ENCODE measurements at regions not wholly inside any gene's neighbourhood (a gene's known extent, or its start where the extent isn't known, plus 50 kb on each side); places are given as distances from the start of the nearest gene placed in this dataset.
"Not testable (repeated sequence)": the region's sequence is repeated elsewhere in the genome, so short reads cannot be mapped to it uniquely, and the experiment has no call there.

DNA sequence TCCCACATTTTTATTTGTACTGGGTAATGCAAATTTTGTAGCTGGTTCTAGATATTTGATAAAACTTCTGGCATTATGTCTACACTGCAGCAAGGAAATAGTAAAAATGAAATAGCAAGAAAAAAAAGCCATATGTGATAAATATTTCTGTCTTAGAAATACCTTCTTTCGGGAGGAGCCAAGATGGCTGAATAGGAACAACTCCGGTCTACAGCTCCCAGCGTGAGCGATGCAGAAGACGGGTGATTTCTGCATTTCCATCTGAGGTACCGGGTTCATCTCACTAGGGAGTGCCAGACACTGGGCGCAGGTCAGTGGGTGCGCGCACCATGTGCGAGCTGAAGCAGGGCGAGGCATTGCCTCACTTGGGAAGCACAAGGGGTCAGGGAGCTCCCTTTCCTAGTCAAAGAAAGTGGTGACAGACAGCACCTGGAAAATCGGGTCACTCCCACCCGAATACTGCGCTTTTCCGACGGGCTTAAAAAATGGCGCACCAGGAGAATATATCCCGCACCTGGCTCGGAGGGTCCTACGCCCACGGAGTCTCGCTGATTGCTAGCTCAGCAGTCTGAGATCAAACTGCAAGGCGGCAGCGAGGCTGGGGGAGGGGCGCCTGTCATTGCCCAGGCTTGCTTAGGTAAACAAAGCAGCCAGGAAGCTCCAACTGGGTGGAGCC is 461.4 kb downstream of the ZWINT start:
- not testable (repeated sequence) for DNase-seq (ENCODE audit: low spot score)

DNA sequence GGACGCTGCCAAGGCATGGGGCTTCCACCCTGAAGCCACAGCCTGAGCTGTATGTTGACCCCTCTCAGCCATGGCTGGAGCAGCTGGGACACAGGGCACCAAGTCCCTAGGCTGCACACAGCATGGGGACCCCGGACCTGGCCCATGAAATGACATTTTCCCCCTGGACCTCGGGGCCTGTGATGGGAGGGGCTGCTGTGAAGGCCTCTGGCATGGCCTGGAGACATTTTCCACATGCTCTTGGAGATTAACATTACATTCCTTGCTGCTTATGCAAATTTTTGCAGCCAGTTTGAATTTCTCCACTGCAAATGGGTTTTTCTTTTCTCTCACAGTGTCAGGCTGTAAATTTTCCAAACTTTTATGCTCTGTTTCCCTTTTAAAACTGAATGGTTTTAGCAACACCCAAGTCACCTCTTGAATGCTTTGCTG is 463.6 kb downstream of the ZWINT start:
- no peak for DNase-seq (ENCODE audit: low spot score)

DNA sequence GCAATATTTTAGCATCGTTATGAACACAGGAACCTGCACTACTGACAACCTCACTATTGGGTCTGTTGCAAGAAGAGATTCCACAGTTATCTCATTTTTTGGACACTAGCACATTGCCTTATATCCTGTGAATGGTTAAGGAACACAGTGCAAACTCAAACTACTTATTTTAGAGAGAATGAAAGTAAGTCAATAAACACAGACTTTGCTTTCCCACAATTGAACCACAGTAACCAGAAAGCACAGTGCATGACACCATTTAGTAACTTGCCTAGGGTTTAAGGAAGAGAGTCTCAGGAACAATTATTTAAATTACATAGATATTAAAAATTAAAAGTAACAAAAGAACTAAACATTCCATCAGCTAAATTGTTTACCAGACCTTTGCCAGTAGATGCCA is 468.8 kb downstream of the ZWINT start:
- DNase-seq (ENCODE audit: low spot score), result no peak

DNA sequence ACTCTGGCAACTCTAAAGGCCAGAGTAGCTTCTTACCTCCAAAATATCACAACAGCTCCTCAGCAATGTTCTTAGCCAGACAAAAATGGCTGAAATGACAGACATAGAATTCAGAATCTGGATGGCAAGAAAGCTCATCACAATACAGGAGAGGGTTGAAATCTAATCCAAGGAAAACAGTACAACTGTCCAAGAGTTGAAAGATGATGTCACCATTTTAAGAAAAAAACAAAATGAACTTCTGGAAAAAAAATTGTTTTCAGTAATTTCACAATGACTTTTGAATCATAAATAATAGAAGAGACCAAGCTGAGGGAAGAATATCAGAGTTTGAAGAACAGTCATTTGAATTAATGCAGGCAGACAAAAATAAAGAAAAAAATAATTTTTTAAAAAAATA is 479.5 kb downstream of the ZWINT start:
- no peak for DNase-seq (ENCODE audit: low spot score)

DNA sequence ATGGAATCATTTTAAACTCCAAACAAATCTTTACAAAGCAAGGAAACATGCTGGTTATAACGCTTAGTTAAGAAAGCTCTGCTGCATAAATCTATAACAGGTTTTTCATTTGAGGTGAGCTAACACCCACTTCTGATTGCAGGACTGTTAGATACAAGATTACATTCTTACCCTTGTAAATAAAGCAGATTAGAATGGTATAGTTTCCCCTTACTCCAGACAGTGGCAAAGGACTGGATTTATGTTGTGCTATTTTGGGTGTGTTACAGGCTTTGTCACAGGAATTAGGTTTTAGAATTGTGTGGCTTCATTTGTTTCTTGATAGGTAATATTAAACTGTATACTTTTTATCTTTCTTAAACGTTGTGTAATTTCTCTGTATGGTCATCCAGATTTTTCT is 487.6 kb downstream of the ZWINT start:
- DNase-seq (ENCODE audit: low spot score), result no peak

DNA sequence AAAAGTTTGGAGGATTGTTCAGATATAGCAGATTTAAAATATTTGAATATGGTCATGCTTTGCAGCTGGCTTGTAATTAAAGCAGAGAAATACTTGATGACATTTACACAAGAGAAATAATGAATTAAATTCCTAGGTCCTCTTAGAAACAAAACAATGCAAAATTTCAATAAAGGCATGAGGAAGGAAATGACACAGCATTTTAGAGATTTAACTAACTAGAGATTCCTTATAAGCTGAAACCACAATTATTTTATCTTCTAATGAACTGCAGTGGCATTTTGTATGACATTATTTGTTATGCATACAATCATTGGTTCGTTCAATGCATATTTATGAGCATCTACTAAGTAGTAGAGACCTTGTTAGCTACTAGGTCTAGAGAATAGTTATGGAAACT is 490.9 kb downstream of the ZWINT start:
- no peak for DNase-seq (ENCODE audit: low spot score)

DNA sequence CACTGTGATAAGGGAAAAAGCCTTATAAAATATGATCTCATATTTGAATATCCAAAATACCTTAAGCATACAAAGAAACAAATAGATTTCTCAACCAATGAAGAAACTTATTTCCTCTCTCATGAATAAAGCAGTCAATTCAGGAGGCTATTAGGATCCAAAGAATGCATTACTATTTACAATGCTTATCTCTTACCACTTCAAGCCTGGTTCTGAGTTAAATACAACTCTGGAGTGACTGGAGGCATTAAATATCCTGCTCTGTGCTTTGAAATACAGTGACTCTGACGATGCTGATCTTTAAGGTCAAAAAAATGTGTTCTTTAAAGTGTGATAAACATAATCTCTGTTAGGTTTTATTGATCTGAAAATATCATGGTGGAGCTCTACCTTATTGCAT is 493.2 kb downstream of the ZWINT start:
- no peak for DNase-seq (ENCODE audit: low spot score)

DNA sequence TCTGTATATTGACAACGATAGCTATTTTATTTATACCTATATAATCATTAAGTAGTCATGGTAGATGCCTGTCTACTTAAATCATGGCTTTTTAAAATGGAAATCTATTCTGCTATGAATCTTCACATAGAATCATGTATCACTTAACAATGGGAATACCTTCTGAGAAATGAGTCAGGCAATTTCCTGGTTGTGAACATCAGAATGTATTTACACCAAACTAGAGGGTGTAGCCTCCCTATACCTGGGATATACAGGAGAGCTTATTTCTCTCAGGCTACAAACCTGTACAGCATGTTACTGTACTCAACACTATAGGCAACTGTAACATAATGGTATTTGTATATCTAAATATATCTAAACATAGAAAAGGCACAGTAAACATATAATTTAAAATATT is 502.3 kb downstream of the ZWINT start:
- no peak for DNase-seq (ENCODE audit: low spot score)

DNA sequence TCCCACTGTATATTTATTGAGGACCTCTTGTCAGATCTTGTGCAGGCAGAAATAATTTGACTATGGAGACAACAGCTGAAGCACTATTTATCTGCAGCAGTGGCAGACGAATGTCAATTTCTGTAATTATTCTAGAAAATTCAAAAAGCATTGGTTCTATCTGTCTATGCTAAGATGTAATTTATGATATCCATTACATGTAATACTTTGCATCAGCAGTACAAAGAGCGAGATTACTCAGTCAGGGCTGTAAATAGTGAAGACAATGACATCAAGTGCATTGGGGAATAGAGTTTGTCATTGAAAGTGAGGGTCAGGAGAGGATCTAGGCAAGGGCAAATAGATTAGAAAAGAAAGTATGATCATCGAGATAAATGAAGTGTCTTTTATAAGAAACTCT is 508.2 kb downstream of the ZWINT start:
- no peak for DNase-seq (ENCODE audit: low spot score)

DNA sequence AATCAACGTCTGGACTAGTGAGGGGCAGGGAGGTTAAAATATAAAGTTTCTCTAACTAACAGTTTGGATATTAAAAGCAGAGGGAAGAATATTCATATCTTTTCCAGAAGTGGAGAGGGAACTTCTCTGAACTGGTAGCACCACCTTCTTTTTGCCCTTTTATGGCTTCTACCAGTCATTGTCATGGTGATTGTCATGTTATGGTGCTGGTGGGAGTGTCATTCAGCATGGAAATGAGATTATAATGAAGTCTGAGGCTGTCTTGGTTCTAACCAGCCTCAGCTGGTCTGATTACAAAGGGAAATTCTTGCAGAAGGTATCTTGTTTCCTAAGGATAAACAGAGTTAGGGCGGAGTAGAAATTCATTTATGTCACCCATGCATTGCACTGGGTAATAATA is 523.8 kb downstream of the ZWINT start:
- no peak for DNase-seq (ENCODE audit: low spot score)

DNA sequence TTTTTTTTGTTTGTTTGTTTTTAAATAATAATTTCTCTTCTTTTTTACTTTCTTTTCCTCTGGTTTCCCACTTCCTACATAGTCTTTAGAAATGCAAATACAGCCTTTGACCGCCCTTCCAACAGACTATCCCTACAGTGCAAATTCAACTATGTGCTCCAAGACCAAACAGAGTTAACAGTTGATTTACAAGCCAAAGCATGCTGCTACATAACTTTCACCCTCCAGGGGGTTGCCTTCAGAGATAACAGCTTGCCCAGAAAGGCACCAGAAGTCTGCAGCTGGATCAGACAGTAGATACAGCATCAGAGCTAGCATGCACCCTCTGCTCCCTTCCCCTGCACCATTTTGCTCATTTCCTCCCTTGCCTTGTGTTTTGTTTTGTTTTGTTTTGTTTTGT is 539.0 kb downstream of the ZWINT start:
- DNase-seq (ENCODE audit: low spot score), result no peak

DNA sequence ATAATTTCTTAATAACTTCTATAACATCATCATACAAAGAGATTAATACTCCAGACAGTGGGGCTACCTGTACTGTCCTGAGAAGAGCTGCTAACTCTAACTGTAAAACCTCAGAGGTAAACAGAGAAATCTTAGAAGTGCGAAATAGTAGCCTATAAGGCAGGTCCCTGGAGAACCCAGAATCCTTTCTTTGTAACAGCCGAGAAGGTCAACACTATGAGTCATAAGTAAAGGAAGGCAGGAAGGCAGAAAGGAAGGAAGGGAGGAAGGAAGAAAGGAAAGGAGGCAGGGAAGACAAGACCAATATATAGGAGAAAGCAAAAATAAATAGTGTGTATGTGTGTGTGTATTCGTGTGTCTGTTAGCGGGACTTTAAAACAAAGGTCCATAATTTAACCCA is 540.6 kb downstream of the ZWINT start:
- no peak for DNase-seq (ENCODE audit: low spot score)

DNA sequence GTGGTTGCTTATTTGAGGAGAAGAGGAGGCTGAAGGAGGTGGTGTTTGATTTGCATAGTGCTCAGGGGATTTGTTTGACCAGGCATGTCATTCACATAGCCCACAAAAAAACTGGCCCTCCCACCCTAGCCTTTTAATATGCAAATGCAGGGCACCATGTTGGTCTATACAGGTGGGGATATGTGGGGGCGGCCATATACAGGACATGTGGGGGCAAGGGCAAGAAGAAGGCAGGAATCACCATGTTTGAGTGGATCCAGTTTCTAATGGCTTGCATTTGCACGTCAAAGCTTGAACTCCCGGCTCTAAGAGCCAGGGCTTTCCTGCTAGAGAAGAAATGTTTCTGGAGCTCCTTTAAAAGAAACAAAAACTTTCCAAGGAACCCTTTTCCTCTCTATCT is 541.0 kb downstream of the ZWINT start:
- DNase-seq (ENCODE audit: low spot score), result no peak

DNA sequence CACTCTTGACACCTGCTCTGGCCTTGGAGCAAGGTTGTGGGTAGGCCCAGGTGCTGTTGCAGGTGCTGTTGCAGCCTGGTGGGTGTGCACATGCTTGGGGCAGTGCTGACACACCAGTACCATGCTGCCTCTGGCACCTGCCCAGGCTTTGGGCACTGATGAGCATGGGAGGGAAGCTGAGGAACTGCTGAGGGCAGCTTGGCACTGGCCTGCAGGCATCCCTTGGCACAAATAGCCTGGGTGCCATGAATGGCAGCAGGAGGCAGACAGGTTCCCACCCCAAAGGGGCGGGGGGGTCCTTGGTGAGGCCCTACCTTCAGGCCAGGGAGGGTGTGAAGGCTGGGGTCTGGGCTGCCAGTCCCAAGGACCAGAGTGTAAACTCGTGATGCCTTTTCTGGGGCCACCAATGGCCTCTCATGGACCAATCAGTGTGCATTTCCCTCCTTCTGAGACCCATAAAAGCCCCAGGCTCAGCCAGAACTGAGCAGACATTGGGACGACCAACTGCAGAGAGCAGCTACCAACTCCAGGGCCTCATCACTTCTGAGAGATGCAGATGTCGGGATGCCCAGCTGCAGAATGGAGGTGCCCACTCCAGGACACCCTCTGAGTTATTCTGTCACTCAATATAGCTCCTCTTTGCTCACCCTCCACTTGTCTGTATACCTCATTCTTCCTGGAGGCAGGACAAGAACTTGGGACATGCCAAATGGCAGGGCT is 547.4 kb downstream of the ZWINT start:
- DNase-seq (ENCODE audit: low spot score), result no peak

DNA sequence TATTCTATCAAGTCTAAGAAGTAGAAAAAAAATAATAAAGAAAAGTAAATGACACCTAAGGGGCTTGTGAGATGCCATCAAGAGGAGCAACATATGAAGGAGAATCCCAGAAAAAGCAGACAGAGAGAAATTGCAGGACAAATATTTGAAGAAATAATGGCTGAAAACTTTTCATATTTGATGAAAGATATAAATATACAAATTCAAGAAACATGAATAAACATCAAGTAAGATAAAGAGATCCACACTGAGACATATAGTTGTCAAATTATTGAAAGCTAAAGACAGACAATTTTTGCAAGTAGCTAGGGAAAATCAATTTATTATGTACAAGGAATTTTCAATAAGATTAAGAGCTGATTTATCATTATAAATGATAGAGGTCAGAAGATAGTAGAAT is 558.0 kb downstream of the ZWINT start:
- no peak for DNase-seq (ENCODE audit: low spot score)

DNA sequence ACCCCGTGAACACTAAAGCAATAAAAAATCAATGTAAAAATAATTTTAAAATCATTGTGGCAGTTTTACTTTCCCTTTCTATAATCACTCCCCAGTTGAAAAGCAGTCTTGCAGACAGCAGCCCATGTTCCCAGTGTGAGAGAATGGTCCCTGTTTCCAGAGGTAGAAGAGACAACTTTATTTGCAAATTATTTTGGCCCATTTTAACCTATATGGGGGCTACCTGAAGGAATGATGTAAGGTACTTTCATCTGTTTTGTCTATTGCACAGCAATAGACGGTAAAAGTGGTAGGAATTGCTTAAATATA is 559.8 kb downstream of the ZWINT start:
- DNase-seq (ENCODE audit: low spot score), result no peak

DNA sequence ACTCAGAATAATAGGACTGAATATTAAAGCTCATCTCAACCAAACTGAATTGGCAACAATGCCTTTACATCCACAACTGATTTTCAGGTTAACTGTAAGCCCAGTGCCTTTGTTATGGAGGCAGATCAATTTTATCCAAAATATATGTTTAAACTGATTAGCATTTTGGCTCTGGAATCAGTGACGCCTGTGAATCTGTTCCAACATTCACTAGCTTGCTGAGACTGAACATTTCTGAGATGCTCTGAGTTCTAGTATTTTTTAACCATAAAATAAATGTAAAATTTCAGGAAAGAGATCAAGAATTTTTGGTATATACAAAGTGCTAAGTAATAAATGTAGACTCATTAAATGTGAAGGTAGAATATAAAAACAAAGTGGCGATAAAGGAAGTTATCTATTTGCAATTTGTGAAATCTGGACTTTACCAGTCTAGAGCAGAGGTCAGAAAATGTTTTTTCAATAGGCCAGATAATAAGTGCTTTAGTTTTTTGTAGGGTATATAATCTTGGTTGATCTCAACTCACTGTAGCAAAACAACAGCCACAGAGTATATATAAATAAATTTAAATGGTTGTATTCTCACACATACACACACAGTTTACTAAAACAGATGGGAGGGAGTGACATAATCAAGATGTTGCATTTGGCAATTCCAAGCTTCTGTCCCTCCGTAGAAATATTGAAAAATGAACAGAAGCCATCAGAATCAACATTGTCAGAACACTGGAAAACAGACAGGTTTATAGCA is 560.3 kb downstream of the ZWINT start:
- DNase-seq (ENCODE audit: low spot score), result no peak

DNA sequence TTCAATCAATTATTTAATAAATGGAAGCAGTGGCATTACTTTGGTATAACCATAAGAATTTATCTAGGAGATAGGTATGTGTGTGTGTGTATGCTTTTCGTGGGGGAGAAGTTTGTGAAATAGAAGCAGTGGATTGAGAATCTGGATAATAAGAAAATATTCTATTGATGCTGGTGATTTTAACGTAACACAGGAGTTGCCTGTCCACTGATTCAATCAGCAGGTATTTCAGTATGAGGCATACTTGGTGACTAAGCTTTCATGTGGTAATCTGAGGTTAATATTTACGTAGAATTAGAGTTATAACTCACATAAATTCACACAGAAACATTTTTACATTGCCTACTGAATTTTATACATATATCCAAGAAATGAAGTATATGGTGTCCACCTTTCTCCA is 568.0 kb downstream of the ZWINT start:
- DNase-seq (ENCODE audit: low spot score), result no peak

DNA sequence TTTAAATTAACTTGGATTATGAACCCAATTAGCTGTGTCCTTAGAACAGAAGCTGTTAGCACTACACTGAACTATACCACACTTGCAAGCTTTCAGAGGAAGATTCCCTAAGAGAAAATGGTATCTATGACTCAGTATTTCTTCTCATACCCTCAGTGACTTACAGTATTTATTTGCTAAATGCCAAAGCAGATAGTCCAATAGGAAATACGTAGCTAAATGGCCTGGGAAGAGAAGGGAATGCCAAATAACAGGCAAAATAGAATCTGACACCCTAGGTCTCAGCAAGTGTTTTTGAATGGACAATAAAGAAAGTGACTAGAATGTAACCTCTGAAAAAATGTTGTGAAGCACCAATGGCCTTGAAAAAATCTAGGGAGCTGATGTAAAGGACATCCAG is 570.8 kb downstream of the ZWINT start:
- not testable (repeated sequence) for DNase-seq (ENCODE audit: low spot score)

DNA sequence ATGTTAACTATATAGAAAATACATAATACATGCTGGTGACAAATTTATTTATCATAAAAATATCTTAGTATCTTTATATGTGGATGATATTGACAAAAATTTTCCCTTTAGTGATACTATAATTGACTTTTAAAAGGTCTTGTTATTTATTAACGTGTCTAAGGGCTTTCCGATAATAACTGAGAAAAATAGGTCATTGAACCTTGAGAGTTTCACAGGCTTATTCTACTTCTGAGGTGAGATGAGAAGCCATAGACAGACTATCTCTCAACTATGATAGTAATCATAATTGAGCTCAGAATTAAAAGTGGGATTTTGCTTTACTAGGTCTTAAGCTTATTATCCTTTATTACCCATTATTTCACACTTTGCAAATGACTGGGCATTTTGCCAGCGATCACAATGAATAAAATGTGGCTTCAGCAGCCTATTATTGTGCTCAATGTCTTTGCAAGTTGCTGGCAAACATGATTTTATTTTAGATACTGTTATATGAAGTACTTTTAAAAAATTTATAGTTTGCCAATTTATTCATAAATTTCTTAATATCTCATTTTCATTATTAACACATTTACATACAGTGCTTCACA is 574.5 kb downstream of the ZWINT start:
- no peak for DNase-seq (ENCODE audit: low spot score)

DNA sequence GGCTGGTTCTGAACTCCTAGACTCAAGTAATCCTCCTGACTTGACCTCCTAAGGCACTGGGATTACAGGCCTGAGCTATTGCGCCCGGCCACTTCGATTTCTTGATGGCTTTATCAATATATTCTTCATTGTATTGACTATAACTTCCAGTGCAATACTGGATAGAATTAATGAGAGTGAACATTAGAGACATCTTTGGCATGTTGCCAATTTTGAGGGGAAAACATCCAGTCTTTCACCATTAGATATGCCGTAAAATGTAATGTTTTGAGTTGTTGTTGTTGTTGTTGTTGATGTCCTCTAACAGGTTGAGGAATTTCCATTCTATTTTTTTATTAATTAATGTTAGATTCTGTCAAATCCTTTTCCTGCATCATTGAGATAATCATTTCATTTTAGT is 578.9 kb downstream of the ZWINT start:
- no peak for DNase-seq (ENCODE audit: low spot score)

DNA sequence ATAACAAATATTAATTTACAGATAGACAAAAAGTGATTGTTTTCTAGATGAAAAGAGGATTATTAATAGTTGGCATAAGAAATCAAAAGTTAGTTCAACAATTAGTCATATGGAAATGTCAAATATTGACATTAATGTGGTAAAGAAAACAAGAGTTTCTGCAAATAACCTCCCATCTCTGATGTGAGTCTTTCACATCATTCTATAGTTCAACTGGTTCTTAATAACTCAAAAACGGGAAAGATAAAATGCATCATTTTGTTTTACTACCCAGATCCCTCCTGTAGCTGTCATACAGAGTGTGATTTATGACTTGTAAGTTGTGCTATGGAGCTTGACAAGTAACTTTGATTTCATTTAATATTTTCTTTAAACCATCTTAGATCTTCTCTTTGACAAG is 594.8 kb downstream of the ZWINT start:
- DNase-seq (ENCODE audit: low spot score), result no peak

DNA sequence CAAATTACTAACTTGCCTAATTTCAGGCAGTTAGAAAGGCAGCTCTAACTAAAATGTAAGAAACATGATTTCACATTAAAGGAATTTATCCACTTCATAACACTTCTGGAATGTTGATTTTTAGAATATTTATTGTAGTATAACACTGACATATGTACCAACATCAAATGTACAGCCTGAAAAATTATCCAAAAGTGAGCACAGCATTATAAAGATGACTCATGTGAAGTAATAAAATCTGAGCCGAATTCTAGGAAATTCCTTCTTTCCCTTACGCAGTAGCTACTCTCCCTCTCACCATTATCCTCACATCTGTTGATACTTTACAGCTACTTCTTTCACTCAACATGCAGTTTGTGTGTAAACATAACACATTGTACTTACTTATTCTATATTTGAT is 610.6 kb downstream of the ZWINT start:
- DNase-seq (ENCODE audit: low spot score), result no peak

All from cerebellar cortex (tissue), 1 donor.